CD4-positive, alpha-beta T cell treated with Interferon alpha-2 for 1 hour (primary cell): ENCODE measurements at regions not wholly inside any gene's neighbourhood (a gene's known extent, or its start where the extent isn't known, plus 50 kb on each side); places are given as distances from the start of the nearest gene placed in this dataset.
A peak's percentile ranks its signal among the peaks of the same experiment; 100 is the strongest.

Source experiments
- DNase-seq, 2 donors: peaks; one replicate each; pipeline ENCODE4 v3.0.0-alpha.2; 2020 to 2022

- no peak for DNase-seq
These were observed 50.9 kb downstream of the TNP1 start for GRCh38 chr2:216808805-216809425.

DNA sequence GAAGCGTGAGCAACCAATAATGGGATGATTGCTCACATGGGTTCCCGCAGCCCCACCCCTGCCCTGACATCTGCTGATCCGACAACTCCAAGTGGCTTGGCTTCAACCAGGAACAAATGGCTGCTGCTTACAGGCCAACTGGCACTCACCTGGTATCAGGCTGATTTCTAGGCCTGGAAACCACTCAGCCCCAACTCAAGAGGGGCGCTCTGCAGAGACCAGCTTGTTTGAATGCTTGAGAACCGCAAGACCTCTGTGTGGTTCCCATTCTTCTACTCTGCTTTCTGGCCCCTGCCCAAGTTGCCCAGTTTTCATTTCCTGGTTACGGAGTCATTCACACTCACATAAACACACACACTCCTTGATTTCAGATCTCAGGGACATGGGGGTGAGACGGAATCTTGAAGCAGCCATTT, 52.0 kb downstream of the TNP1 start:
- no peak for DNase-seq

DNA sequence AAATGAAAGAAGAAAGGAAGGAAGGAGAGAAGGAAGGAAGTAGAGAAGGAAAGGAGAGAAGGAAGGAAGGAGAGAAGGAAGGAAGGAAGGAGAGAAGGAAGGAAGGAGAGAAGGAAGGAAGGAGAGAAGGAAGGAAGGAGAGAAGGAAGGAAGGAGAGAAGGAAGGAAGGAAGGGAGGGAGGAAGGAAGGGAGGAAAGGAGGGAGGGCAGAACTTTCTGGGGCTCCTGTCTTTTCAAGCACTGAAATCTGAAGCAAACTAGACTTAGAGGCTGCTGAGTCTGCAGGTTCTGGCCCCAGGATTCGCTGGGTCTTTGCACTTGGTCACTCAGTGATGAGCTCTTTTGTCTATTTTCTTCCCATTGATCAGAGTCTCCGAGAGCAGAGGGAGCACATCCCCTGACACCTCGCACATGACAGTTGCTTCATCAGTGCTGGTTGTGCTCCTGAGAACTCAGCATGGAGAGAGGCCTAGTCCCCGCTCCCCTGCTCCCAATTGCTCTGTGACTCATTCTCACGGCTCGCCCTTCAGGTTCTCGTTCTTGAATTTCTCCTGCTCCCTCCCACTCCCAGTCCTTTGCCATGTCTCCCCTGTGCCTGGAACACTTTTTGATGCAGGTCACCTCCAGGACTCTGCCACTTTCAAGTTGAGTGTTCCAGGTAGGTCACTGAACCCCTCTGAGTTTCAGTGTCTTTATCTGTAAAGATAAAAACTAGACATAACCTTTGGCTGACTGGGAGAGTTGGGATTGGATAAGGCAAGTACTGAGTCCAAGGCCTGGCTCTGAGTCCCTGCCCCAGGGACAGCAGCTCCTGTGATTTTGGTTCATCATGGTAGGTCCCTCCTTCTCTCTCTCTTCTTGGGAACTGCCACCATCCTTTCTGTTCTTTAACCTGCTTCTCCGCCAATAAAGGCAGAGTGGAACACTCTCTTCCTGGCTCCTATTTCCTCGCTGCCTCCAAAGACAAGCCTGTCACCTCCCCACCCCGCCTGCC, 55.2 kb downstream of the TNP1 start:
- DNase-seq = no peak

- no peak for DNase-seq
These were observed 56.1 kb downstream of the TNP1 start for GRCh38 chr2:216803791-216804190.

DNA sequence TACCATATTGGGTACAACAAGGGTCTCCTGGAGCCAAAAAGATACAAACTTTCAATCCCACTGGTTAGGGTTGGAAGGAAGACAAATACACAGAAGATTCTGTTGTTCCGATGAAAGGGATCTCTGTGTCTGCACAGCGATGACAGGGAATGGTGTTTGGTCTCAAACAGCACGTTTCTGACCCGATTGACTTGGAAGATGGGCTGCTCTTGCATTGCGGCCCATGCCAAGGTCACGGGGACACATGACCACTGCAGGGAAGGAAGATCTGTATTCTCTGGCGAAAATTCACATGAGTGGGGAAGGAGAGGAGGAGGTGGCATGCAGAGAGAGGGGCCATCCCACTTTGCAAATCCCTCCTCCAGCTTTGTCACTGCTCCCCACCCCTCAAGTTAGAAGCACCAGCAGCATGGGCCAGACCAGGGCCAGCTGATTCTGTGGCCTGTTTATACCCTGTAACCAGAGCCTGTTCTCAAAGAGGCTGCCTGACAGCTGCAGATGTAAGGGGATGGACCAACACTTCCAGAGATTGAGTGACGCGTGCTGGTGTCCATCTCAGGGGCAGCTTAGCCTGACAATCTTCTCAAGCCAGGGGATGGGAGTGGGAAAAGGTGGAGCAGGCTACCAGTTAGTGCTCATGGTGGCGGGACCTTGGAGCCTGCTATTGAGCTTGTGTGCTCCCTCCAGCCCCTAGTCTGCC, 57.2 kb downstream of the TNP1 start:
- DNase-seq = no peak

GRCh38 chr2:216800836-216801235, 59.0 kb downstream of the TNP1 start:
- no peak for DNase-seq

DNA sequence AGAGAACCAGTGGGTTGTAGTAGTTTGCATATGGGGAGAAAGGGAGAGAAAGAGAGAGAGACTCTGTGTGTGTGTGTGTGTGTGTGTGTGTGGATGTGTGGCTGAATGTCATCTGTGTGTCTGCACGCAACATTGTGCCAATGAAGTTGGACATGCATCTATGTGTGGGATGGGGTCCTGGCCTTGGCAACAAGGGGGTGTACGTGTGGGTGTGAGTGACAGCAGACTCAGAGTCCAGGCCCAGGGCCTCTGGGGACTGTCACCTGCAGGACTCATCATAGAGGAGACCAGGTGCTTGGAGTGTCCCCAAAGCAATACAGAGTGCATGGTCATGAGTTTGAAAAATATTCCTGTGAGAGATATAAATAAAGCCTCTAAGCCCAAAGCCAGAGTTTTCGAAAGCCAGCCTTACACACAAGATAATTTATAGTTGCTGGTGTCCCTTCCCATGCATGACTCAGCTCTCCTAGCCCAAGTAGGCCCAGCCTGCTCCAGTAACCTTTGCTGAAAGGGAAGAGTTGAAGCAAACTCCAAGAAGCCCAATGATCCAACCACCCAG, 59.9 kb downstream of the TNP1 start:
- no peak for DNase-seq

DNA sequence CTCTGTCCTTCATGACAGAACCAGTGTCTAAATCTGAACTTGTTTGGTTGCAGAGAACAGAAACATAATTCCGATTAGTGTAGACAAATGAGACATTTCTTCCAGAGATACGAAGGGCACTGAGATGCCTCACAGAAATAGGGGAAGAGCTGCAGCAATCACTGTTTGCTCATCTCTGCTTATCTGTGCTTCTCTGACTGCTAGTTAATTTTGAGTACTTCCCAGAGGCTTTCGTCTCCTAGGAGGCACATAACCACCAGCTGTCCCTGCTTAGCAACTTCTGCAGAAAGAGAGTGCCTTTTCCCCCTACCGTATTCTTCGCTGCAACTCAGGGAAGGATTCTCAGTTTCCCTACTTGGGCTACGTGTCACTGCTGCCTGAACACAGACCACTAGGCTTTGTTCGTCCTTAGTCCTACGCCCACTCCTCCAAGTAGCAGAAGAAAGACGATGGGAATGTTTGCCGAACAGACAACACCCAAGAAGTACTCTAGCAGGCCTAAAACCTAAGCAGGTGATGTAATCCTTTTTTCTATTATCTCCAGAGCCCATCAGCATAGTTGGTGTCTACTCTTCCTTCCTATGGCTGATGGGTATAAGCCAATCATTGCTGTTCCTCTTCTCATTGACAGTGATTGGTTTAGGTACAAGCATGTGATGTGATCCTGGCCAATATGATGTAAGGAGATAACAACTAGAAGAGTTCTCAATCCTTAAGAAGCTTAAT, 63.6 kb downstream of the TNP1 start:
- no peak for DNase-seq

GRCh38 chr2:216793386-216793785, 66.5 kb downstream of the TNP1 start:
- DNase-seq = no peak

GRCh38 chr2:216792222-216793021, 67.4 kb downstream of the TNP1 start:
- DNase-seq = no peak

DNA sequence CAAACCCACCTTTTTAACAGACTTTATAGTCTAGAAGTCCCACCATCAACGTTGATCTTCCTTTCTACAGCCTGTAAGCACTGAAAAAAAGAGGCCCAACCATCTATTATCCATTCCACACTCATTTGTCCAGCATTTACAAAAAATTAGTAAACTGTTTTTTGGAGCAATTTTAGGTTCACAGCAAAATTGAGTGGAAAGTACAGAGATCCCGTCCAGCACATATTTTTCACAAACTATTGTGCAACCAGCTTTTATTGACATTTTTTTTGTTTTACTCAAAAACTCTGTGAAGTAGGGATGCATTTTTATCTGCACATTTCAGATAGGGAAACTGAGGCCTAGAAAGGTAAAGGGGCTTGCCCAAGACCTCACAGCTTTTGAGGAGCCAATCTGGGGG, 68.6 kb downstream of the TNP1 start:
- DNase-seq = no peak

DNA sequence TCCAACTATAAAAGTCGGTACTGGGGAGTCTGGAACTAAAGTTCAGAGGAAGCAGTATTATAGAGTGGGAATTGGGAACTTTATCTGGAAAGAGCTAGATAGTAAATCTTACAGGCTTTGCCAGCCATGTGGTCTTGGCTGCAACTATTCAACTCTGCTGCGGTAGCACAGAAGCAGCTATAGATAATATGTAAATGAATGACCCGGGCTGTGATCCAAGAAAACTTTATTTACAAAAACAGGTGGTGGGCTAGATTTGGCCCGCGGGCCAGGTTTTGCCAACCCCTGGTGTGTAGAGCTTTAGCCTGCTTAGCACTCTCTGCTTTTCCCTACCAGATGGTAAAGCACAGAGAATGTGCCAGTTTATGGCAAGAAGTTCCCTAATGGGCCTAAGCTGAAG, 70.8 kb downstream of the TNP1 start:
- DNase-seq = no peak

DNA sequence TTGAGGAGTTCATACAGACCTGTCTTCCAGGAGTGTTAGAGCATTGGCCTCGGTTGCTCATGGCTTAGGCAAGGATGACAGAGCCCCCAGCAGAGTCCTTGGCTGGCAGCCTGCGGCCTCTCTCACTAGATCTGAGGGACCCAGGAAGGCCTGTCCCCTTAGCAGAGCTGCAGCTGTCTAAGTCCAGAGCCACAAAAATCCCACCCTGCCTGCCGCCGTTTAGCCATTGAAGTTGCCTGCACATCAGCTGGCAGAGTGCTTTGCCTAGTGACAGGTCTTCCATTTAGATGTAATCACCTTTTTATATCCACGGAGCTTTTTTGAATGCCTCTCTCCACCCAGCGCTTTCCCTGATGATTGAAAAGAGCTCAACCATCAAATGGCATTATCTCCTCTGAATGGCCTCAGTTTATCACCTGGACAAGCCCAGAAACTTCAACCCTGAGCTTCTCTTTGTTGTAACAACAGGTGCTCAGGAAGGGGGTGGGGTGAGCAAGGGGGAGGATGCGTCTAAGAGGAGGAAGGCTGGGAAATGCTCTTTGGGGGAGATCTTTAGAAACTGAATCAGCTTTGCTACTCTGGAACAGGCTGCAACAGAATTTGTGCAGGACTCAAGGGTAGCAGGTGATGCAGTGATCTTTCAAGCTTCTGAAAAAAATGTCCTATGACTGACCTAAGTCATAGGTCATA, 71.9 kb downstream of the TNP1 start:
- DNase-seq = no peak

- no peak for DNase-seq
These were observed 73.2 kb downstream of the TNP1 start for GRCh38 chr2:216786676-216787075.

GRCh38 chr2:216784456-216784855, 75.4 kb downstream of the TNP1 start:
- DNase-seq = no peak

DNA sequence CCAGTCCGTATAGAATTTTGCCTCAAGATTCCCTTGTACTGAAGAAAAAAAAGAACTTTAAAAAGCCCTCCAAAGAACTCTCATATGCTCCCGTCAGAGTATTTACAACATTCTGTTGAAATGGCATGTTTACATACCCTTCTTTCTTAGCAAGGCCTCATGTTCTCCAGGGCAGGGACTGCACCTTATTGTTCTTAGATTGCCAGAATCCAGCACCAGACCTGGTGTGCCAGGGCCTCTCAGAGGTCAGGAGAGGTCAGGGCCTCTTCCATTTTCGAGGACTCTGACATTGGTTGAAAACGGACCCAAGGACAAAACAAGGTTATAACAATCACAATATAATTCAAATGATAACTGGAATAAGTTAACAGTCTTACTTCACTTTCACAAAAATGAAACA, 78.2 kb downstream of the TNP1 start:
- DNase-seq = no peak

DNA sequence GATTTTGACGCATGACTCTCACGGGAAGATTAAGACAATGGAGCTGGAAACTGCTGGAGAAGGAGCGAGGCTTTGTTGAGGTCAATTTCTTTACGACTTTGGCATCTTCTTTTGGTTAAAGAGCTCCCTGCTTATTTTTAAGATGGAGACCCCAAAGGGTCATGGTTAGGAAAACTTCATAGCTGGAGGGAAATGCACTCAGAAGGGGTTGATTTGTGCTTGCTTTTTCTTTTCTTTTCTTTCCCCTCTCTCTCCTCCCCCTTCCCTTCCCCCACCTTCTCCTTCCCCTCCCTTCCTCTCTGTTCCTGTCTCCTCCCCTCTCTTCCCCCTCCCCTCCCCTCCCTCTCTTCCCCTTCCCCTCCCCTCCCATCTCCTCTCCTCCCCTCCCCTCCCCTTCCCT, 79.0 kb downstream of the TNP1 start:
- no peak for DNase-seq

DNA sequence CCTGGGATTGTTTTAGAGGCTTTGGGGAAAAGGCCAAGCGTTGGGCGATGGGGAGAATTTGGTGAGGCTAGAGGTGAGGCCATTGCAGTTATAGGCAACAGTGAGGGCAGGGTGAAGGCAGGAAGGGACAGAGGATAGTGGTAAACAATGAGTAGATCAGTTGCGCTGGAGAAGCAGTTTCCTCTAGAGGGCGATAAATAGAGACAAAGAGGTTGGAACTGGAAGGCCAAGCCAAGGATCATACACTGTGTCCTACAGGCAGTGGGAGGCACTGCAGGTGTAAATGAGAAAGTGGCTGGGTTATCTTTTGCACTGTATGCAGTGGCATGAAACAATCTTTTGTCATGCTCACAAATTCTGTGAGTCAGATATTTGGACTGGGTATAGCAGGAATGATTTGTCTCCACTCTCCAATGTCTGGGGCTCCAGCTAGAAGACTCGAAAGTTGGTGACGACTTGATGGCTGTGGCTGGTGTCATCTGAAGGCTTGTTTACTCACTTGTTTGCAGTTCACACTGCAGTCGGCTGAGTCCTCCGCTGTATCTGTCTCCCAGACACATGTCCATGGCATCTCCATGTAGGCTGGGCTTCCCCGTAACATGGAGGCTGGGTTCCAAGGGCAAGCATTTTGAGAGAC, 82.1 kb downstream of the TNP1 start:
- peak in 1 of 2 donors; percentile 11 for DNase-seq

DNA sequence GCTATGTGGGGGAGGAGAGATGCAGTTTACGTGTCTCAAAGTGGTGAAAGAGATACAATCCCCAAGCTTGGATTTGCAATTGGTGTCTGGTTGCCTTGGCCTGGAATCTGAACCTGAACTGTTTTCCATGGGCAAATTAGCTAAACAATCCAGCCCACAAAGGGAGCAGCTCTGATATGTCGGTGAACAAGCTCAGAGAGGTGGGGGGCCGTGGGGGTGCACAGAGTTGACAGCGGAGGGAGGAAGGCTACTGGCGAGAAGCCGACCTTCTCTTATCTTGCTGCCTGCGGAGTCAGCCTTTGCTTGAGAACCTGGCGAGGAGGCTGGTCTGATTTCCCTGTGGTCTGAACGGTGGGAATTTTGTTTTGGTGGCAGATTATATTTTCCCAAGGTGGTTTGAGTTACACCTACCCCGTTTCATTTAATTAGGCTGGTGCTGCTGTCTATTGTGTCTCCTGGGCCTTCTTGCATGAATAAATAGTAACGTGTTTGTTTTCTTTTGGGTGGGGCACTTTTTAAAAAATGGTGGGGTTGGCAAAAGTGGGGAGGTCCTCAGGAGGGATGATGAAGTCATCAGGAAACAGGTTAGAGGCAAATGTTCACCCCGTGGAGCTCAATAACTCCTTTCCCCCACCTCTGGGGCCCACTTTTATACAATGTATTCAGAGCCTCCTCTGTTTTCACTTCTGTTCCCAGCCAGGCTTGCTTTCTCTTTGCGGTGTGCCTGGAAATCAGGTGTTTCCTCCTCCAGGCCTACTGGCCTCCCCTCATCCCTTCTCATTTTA, 80.9 kb upstream of the IGFBP5 start:
- DNase-seq = no peak

DNA sequence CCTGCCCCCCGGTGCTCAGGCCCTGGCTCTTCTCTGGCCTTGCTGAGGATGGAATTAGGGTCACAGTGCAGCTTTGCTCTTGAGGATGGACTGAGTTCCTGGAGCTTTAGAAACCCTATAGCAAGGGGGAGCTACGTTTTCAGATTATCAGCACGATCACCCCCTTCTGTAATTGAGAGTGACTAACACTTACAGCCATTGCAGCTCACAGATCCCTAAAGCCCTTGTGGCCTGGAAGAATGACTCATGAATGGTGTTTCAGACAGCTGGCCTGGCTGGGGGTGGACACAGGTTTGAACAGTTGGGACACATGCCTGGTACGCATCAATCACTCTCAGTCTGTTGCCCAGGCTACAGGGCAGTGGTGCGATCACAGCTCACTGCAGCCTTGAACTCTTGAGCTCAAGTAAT, 79.7 kb upstream of the IGFBP5 start:
- DNase-seq = no peak
